Activated T-cell treated with anti-CD3 and anti-CD28 coated beads for 48 hours (primary cell): ENCODE measurements at regions not wholly inside any gene's neighbourhood (a gene's known extent, or its start where the extent isn't known, plus 50 kb on each side); places are given as distances from the start of the nearest gene placed in this dataset.
"Not testable (repeated sequence)": the region's sequence is repeated elsewhere in the genome, so short reads cannot be mapped to it uniquely, and the experiment has no call there.

ENCODE experiments used
- DNase-seq: peaks from one replicate; pipeline ENCODE4 v3.0.0-alpha.2; 2020; ENCODE audit warnings: low read depth

GRCh38 chr16:13629704-13630103, 290.2 kb upstream of the ERCC4 start:
- DNase-seq, result no peak

- DNase-seq, result no peak
Observed at GRCh38 chr16:13630374-13630773, 289.6 kb upstream of the ERCC4 start.

- DNase-seq, result no peak
Observed at GRCh38 chr16:13631213-13631767, 288.7 kb upstream of the ERCC4 start.

GRCh38 chr16:13631916-13632315, 288.0 kb upstream of the ERCC4 start:
- no peak for DNase-seq

GRCh38 chr16:13632504-13632903, 287.4 kb upstream of the ERCC4 start:
- not testable (repeated sequence) for DNase-seq

GRCh38 chr16:13633391-13633861, 286.5 kb upstream of the ERCC4 start:
- no peak for DNase-seq

- DNase-seq, result no peak
Observed at GRCh38 chr16:13634253-13634652, 285.7 kb upstream of the ERCC4 start.

GRCh38 chr16:13634959-13635358, 285.0 kb upstream of the ERCC4 start:
- no peak for DNase-seq

- no peak for DNase-seq
Observed at GRCh38 chr16:13638218-13638617, 281.7 kb upstream of the ERCC4 start.

- no peak for DNase-seq
Observed at GRCh38 chr16:13643412-13643811, 276.5 kb upstream of the ERCC4 start.

- DNase-seq, result no peak
Observed at GRCh38 chr16:13645601-13646245, 274.2 kb upstream of the ERCC4 start.

GRCh38 chr16:13660807-13661206, 259.1 kb upstream of the ERCC4 start:
- DNase-seq, result no peak

GRCh38 chr16:13665876-13666275, 254.1 kb upstream of the ERCC4 start:
- no peak for DNase-seq

- DNase-seq, result no peak
Observed at GRCh38 chr16:13672196-13672595, 247.8 kb upstream of the ERCC4 start.

GRCh38 chr16:13680021-13680889, 239.7 kb upstream of the ERCC4 start:
- no peak for DNase-seq

GRCh38 chr16:13684819-13685563, 235.0 kb upstream of the ERCC4 start:
- DNase-seq, result no peak

GRCh38 chr16:13696017-13696416, 223.9 kb upstream of the ERCC4 start:
- no peak for DNase-seq

- no peak for DNase-seq
Observed at GRCh38 chr16:13697013-13697412, 222.9 kb upstream of the ERCC4 start.

- DNase-seq, result no peak
Observed at GRCh38 chr16:13697568-13697967, 222.4 kb upstream of the ERCC4 start.

- no peak for DNase-seq
Observed at GRCh38 chr16:13702614-13703013, 217.3 kb upstream of the ERCC4 start.

- DNase-seq, result no peak
Observed at GRCh38 chr16:13708347-13709120, 211.4 kb upstream of the ERCC4 start.

- no peak for DNase-seq
Observed at GRCh38 chr16:13718748-13719147, 201.2 kb upstream of the ERCC4 start.
